GM12878 (cell line): ENCODE measurements at regions not wholly inside any gene's neighbourhood (a gene's known extent, or its start where the extent isn't known, plus 50 kb on each side); places are given as distances from the start of the nearest gene placed in this dataset.

Experiments
- HCFC1 ChIP-seq: fragments of 150-350 bp; IDR thresholded peaks from 2 replicates; pipeline ENCODE4 v1.6.1; 2014; ENCODE audit warnings: low read length
- IKZF1 ChIP-seq: fragments of 450-650 bp; conservative IDR thresholded peaks from 2 replicates; pipeline ENCODE4 v1.6.1; 2017; ENCODE audit warnings: antibody characterized with exemption, mild to moderate bottlenecking
- MXI1 ChIP-seq: fragments of 150-350 bp; IDR thresholded peaks from 2 replicates; pipeline ENCODE4 v1.6.1; 2011; ENCODE audit warnings: low read depth, mild to moderate bottlenecking, inconsistent platforms, low read length, improper control_type of control experiment
- POLR2A ChIP-seq: IDR thresholded peaks from 2 replicates; pipeline ENCODE4 v1.6.1; 2011; ENCODE audit warnings: low read depth, mild to moderate bottlenecking, low read length
- POLR2AphosphoS5 ChIP-seq: IDR thresholded peaks from 2 replicates; pipeline ENCODE4 v1.6.1; 2011; ENCODE audit warnings: mild to moderate bottlenecking, low read length, inconsistent platforms
- SIN3A ChIP-seq: IDR thresholded peaks from 2 replicates; pipeline ENCODE4 v1.6.1; 2012; ENCODE audit warnings: low read depth, low read length, improper control_type of control experiment
- STAT1 ChIP-seq: fragments of 450-650 bp; conservative IDR thresholded peaks from 2 replicates; pipeline ENCODE4 v1.6.1; 2014; ENCODE audit warnings: antibody characterized with exemption, mild to moderate bottlenecking
- SUPT20H ChIP-seq: IDR thresholded peaks from 2 replicates; pipeline ENCODE4 v1.6.1; 2011; ENCODE audit warnings: low read depth, mild to moderate bottlenecking, low read length, moderate library complexity, borderline replicate concordance; ENCODE audit not compliant: control insufficient read depth
- ZBED1 ChIP-seq: IDR thresholded peaks from 2 replicates; pipeline ENCODE4 v1.6.1; 2016; ENCODE audit warnings: borderline replicate concordance
- ZNF384 ChIP-seq: IDR thresholded peaks from 2 replicates; pipeline ENCODE4 v1.6.1; 2012; ENCODE audit warnings: low read depth, mild to moderate bottlenecking, low read length, improper control_type of control experiment, borderline replicate concordance
- TF ChIP-seq, protein P1 (sequence below): IDR thresholded peaks from 2 replicates; pipeline ENCODE4 v1.6.1; 2012; ENCODE audit warnings: low read depth, low read length, improper control_type of control experiment
- TF ChIP-seq, protein P2 (sequence below): IDR thresholded peaks from 2 replicates; pipeline ENCODE4 v1.6.1; 2012; ENCODE audit warnings: improper control_type of control experiment, low read depth, low read length; ENCODE audit not compliant: insufficient replicate concordance
- TF ChIP-seq, protein P3 (sequence below), 3 experiments: IDR thresholded peaks in 2 of 3; conservative IDR thresholded peaks in 1 of 3; 2 replicates each; pipeline ENCODE4 v1.5.1; 2011; ENCODE audit warnings: low read depth in 3 of 3, low read length in 3 of 3, mild to moderate bottlenecking in 3 of 3, control low read depth in 2 of 3, moderate library complexity in 2 of 3, inconsistent platforms in 1 of 3, mixed read lengths in 1 of 3; ENCODE audit not compliant: control insufficient read depth in 2 of 3, insufficient read depth in 1 of 3; ENCODE audit errors: extremely low read depth in 1 of 3
- TF ChIP-seq, protein P4 (sequence below): IDR thresholded peaks from 2 replicates; pipeline ENCODE4 v1.6.1; 2012; ENCODE audit warnings: low read length, inconsistent platforms

DNA sequence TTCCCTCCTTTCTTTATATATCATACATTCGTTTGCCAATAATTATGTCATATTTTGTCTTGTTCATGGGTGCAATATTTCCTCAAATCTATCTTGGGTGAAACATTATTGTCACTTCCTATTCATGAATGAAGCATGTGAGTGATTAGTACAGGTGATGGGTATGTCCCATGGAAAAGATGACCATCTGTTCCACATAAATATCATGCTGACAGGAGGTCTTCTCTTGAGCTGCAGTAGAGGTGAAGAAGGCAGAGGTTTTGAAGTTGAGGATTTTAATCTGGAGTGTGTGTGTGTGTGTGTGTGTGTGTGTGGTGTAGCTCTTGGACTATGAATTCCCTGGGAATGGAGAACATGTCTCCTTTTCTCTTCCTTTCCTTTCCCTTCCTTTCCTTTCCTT, 350.5 kb upstream of the CHRM2 start:
- no peak for TF ChIP-seq SUPT20H
- TF ChIP-seq, protein P1, sequence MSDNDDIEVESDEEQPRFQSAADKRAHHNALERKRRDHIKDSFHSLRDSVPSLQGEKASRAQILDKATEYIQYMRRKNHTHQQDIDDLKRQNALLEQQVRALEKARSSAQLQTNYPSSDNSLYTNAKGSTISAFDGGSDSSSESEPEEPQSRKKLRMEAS: no peak
- TF ChIP-seq, protein P2, sequence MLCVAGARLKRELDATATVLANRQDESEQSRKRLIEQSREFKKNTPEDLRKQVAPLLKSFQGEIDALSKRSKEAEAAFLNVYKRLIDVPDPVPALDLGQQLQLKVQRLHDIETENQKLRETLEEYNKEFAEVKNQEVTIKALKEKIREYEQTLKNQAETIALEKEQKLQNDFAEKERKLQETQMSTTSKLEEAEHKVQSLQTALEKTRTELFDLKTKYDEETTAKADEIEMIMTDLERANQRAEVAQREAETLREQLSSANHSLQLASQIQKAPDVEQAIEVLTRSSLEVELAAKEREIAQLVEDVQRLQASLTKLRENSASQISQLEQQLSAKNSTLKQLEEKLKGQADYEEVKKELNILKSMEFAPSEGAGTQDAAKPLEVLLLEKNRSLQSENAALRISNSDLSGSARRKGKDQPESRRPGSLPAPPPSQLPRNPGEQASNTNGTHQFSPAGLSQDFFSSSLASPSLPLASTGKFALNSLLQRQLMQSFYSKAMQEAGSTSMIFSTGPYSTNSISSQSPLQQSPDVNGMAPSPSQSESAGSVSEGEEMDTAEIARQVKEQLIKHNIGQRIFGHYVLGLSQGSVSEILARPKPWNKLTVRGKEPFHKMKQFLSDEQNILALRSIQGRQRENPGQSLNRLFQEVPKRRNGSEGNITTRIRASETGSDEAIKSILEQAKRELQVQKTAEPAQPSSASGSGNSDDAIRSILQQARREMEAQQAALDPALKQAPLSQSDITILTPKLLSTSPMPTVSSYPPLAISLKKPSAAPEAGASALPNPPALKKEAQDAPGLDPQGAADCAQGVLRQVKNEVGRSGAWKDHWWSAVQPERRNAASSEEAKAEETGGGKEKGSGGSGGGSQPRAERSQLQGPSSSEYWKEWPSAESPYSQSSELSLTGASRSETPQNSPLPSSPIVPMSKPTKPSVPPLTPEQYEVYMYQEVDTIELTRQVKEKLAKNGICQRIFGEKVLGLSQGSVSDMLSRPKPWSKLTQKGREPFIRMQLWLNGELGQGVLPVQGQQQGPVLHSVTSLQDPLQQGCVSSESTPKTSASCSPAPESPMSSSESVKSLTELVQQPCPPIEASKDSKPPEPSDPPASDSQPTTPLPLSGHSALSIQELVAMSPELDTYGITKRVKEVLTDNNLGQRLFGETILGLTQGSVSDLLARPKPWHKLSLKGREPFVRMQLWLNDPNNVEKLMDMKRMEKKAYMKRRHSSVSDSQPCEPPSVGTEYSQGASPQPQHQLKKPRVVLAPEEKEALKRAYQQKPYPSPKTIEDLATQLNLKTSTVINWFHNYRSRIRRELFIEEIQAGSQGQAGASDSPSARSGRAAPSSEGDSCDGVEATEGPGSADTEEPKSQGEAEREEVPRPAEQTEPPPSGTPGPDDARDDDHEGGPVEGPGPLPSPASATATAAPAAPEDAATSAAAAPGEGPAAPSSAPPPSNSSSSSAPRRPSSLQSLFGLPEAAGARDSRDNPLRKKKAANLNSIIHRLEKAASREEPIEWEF: no peak
- no peak for TF ChIP-seq POLR2A
- no peak for TF ChIP-seq IKZF1
- TF ChIP-seq POLR2AphosphoS5: no peak
- TF ChIP-seq, protein P3, sequence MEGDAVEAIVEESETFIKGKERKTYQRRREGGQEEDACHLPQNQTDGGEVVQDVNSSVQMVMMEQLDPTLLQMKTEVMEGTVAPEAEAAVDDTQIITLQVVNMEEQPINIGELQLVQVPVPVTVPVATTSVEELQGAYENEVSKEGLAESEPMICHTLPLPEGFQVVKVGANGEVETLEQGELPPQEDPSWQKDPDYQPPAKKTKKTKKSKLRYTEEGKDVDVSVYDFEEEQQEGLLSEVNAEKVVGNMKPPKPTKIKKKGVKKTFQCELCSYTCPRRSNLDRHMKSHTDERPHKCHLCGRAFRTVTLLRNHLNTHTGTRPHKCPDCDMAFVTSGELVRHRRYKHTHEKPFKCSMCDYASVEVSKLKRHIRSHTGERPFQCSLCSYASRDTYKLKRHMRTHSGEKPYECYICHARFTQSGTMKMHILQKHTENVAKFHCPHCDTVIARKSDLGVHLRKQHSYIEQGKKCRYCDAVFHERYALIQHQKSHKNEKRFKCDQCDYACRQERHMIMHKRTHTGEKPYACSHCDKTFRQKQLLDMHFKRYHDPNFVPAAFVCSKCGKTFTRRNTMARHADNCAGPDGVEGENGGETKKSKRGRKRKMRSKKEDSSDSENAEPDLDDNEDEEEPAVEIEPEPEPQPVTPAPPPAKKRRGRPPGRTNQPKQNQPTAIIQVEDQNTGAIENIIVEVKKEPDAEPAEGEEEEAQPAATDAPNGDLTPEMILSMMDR (IDR thresholded peaks at IDR 0.05 in 2 of 3, conservative IDR thresholded peaks at IDR 0.05 in 1 of 3; ENCODE audit: control insufficient read depth in 2 of 3, extremely low read depth in 1 of 3, insufficient read depth in 1 of 3, low read depth in 3 of 3, low read length in 3 of 3): no peak
- TF ChIP-seq ZNF384: no peak
- no peak for TF ChIP-seq MXI1
- no peak for TF ChIP-seq SIN3A
- TF ChIP-seq STAT1: no peak
- no peak for TF ChIP-seq ZBED1
- TF ChIP-seq HCFC1: no peak
- TF ChIP-seq, protein P4, sequence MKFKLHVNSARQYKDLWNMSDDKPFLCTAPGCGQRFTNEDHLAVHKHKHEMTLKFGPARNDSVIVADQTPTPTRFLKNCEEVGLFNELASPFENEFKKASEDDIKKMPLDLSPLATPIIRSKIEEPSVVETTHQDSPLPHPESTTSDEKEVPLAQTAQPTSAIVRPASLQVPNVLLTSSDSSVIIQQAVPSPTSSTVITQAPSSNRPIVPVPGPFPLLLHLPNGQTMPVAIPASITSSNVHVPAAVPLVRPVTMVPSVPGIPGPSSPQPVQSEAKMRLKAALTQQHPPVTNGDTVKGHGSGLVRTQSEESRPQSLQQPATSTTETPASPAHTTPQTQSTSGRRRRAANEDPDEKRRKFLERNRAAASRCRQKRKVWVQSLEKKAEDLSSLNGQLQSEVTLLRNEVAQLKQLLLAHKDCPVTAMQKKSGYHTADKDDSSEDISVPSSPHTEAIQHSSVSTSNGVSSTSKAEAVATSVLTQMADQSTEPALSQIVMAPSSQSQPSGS: no peak
